MG63 (cell line): ENCODE measurements at regions not wholly inside any gene's neighbourhood (a gene's known extent, or its start where the extent isn't known, plus 50 kb on each side); places are given as distances from the start of the nearest gene placed in this dataset.
"Not testable (repeated sequence)": the region's sequence is repeated elsewhere in the genome, so short reads cannot be mapped to it uniquely, and the experiment has no call there.

Experiments used
- DNase-seq: peaks from one replicate; pipeline ENCODE4 v3.0.0-alpha.2; 2020
- H3K27me3 ChIP-seq: fragments of 250-450 bp; sonication (Bioruptor Pico); 2 replicates; pipeline ENCODE4 v1.5.1; 2020; ENCODE audit warnings: mild to moderate bottlenecking, moderate library complexity
- H3K36me3 ChIP-seq: fragments of 250-450 bp; sonication (Bioruptor Pico); 2 replicates; pipeline ENCODE4 v1.5.1; 2020; ENCODE audit warnings: mild to moderate bottlenecking, moderate library complexity
- H3K4me3 ChIP-seq: fragments of 250-450 bp; sonication (Bioruptor Pico); 2 replicates; pipeline ENCODE4 v1.5.1; 2020; ENCODE audit warnings: mild to moderate bottlenecking, moderate library complexity
- H3K9me3 ChIP-seq: fragments of 250-450 bp; sonication (Bioruptor Pico); 2 replicates; pipeline ENCODE4 v1.5.1; 2020; ENCODE audit warnings: mild to moderate bottlenecking, moderate library complexity

GRCh38 chr12:112602150-112602549 lies 183.4 kb downstream of the PTPN11 start:
- H3K4me3 ChIP-seq = no peak overlapping the region
- no peaks in the 10 kb centered on the region for H3K9me3 ChIP-seq
- no peaks in the 10 kb centered on the region for H3K36me3 ChIP-seq
- H3K27me3 ChIP-seq = no peaks in the 10 kb centered on the region; the same call in 1 of the 2 replicates
- no peak for DNase-seq

GRCh38 chr12:112606611-112607365 lies 184.8 kb upstream of the RPH3A start:
- DNase-seq = no peak
- no peaks in the 10 kb centered on the region for H3K36me3 ChIP-seq
- no peak overlapping the region for H3K4me3 ChIP-seq
- H3K9me3 ChIP-seq = no peaks in the 10 kb centered on the region
- H3K27me3 ChIP-seq = no peaks in the 10 kb centered on the region

GRCh38 chr12:112607427-112607826 lies 184.1 kb upstream of the RPH3A start:
- no peak for DNase-seq
- Histone ChIP-seq H3K27me3 (no peaks in the 10 kb centered on the region), H3K9me3 (no peaks in the 10 kb centered on the region), H3K36me3 (no peaks in the 10 kb centered on the region), H3K4me3 (no peak overlapping the region)

GRCh38 chr12:112611908-112612307 lies 179.6 kb upstream of the RPH3A start:
- DNase-seq = no peak
- Histone ChIP-seq H3K36me3 (no peaks in the 10 kb centered on the region), H3K4me3 (no peak overlapping the region), H3K27me3 (no peaks in the 10 kb centered on the region), H3K9me3 (no peaks in the 10 kb centered on the region)

- Histone ChIP-seq H3K27me3 (no peaks in the 10 kb centered on the region), H3K36me3 (no peaks in the 10 kb centered on the region), H3K4me3 (no peak overlapping the region), H3K9me3 (no peaks in the 10 kb centered on the region)
- DNase-seq = no peak
Observed at GRCh38 chr12:112615196-112615595, 176.4 kb upstream of the RPH3A start.

- Histone ChIP-seq H3K27me3 (no peaks in the 10 kb centered on the region), H3K4me3 (no peak overlapping the region), H3K36me3 (no peaks in the 10 kb centered on the region), H3K9me3 (no peaks in the 10 kb centered on the region)
- DNase-seq = no peak
Observed at GRCh38 chr12:112616469-112617152, 174.9 kb upstream of the RPH3A start.

GRCh38 chr12:112617153-112617505 lies 174.4 kb upstream of the RPH3A start:
- H3K36me3 ChIP-seq = no peaks in the 10 kb centered on the region
- H3K27me3 ChIP-seq = no peaks in the 10 kb centered on the region
- DNase-seq = no peak
- no peaks in the 10 kb centered on the region for H3K9me3 ChIP-seq
- H3K4me3 ChIP-seq = no peak overlapping the region

GRCh38 chr12:112627851-112628250 lies 163.7 kb upstream of the RPH3A start:
- Histone ChIP-seq H3K4me3 (no peak overlapping the region), H3K27me3 (no peaks in the 10 kb centered on the region), H3K9me3 (no peaks in the 10 kb centered on the region), H3K36me3 (no peaks in the 10 kb centered on the region)
- no peak for DNase-seq

GRCh38 chr12:112631974-112632373 lies 159.6 kb upstream of the RPH3A start:
- H3K4me3 ChIP-seq, H3K27me3 ChIP-seq, H3K36me3 ChIP-seq, H3K9me3 ChIP-seq, DNase-seq: not testable (repeated sequence)

- no peak for DNase-seq
- Histone ChIP-seq H3K27me3 (0 out of 2 replicates have a peak, but pooled peaks cover 2% of the 10 kb centered on the region), H3K36me3 (no peaks in the 10 kb centered on the region), H3K4me3 (no peak overlapping the region), H3K9me3 (no peaks in the 10 kb centered on the region)
Observed at GRCh38 chr12:112635036-112635435, 156.5 kb upstream of the RPH3A start.

GRCh38 chr12:112638420-112638819 lies 153.1 kb upstream of the RPH3A start:
- no peaks in the 10 kb centered on the region for H3K9me3 ChIP-seq
- DNase-seq = no peak
- no peak overlapping the region for H3K4me3 ChIP-seq

GRCh38 chr12:112645586-112645985 lies 146.0 kb upstream of the RPH3A start:
- Histone ChIP-seq H3K36me3 (no peaks in the 10 kb centered on the region), H3K9me3 (no peaks in the 10 kb centered on the region; the same call in 1 of the 2 replicates), H3K4me3 (no peak overlapping the region), H3K27me3 (peaks cover 9% of the 10 kb centered on the region)
- DNase-seq = no peak

More at GRCh38 chr12:112638420-112638819, 153.1 kb upstream of the RPH3A start:
- Histone ChIP-seq H3K36me3 (no peaks in the 10 kb centered on the region), H3K27me3 (peaks cover 4% of the 10 kb centered on the region)

GRCh38 chr12:112656141-112656540 lies 135.4 kb upstream of the RPH3A start:
- Histone ChIP-seq H3K9me3 (no peaks in the 10 kb centered on the region), H3K27me3 (0 out of 2 replicates have a peak, but pooled peaks cover 2% of the 10 kb centered on the region), H3K36me3 (no peaks in the 10 kb centered on the region), H3K4me3 (no peak overlapping the region)
- DNase-seq = no peak

GRCh38 chr12:112664569-112664968 lies 127.0 kb upstream of the RPH3A start:
- no peak overlapping the region for H3K4me3 ChIP-seq
- peak; percentile 6 for DNase-seq
- H3K27me3 ChIP-seq = no peaks in the 10 kb centered on the region
- no peaks in the 10 kb centered on the region for H3K36me3 ChIP-seq
- H3K9me3 ChIP-seq = no peaks in the 10 kb centered on the region

GRCh38 chr12:112665958-112666357 lies 125.6 kb upstream of the RPH3A start:
- no peaks in the 10 kb centered on the region for H3K36me3 ChIP-seq
- H3K4me3 ChIP-seq = no peak overlapping the region
- no peaks in the 10 kb centered on the region for H3K9me3 ChIP-seq
- H3K27me3 ChIP-seq = no peaks in the 10 kb centered on the region
- no peak for DNase-seq

GRCh38 chr12:112671564-112671963 lies 120.0 kb upstream of the RPH3A start:
- no peaks in the 10 kb centered on the region for H3K9me3 ChIP-seq
- peaks cover 5% of the 10 kb centered on the region for H3K27me3 ChIP-seq
- H3K4me3 ChIP-seq = no peak overlapping the region
- no peak for DNase-seq
- no peaks in the 10 kb centered on the region for H3K36me3 ChIP-seq

GRCh38 chr12:112674539-112674938 lies 117.0 kb upstream of the RPH3A start:
- no peak overlapping the region for H3K4me3 ChIP-seq
- no peak for DNase-seq
- H3K9me3 ChIP-seq = no peaks in the 10 kb centered on the region
- no peaks in the 10 kb centered on the region for H3K36me3 ChIP-seq
- peaks cover 5% of the 10 kb centered on the region for H3K27me3 ChIP-seq

- Histone ChIP-seq H3K4me3 (no peak overlapping the region), H3K36me3 (no peaks in the 10 kb centered on the region), H3K27me3 (peaks cover 5% of the 10 kb centered on the region), H3K9me3 (no peaks in the 10 kb centered on the region)
- no peak for DNase-seq
Observed at GRCh38 chr12:112676507-112676906, 115.0 kb upstream of the RPH3A start.
